ENCODE measurements at regions not wholly inside any gene's neighbourhood (a gene's known extent, or its start where the extent isn't known, plus 50 kb on each side); places are given as distances from the start of the nearest gene placed in this dataset.
A peak's percentile ranks its signal among the peaks of the same experiment; 100 is the strongest.

GRCh38 chr3:186414735-186415419 lies 52.8 kb upstream of the DGKG start (continued):
- TF ChIP-seq POLR2AphosphoS5 (IDR thresholded peaks at IDR 0.05; ENCODE audit: low read length), result no peak
- no peak for TF ChIP-seq FOS (IDR thresholded peaks at IDR 0.05; ENCODE audit: borderline replicate concordance, extremely low read depth, insufficient read length)
- TF ChIP-seq MYC (IDR thresholded peaks at IDR 0.05; ENCODE audit: insufficient read depth, insufficient read length, insufficient replicate concordance, low read length, severe bottlenecking), result no peak
- TF ChIP-seq, protein P1, sequence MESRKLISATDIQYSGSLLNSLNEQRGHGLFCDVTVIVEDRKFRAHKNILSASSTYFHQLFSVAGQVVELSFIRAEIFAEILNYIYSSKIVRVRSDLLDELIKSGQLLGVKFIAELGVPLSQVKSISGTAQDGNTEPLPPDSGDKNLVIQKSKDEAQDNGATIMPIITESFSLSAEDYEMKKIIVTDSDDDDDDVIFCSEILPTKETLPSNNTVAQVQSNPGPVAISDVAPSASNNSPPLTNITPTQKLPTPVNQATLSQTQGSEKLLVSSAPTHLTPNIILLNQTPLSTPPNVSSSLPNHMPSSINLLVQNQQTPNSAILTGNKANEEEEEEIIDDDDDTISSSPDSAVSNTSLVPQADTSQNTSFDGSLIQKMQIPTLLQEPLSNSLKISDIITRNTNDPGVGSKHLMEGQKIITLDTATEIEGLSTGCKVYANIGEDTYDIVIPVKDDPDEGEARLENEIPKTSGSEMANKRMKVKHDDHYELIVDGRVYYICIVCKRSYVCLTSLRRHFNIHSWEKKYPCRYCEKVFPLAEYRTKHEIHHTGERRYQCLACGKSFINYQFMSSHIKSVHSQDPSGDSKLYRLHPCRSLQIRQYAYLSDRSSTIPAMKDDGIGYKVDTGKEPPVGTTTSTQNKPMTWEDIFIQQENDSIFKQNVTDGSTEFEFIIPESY (IDR thresholded peaks at IDR 0.05), result no peak

GRCh38 chr3:186413615-186414415 lies 51.8 kb upstream of the DGKG start:
- ChIA-PET SMC1A (ENCODE audit: uncharacterized antibody, unreplicated experiment) (interaction anchor here (1.0 kb wide), 1 partner anchor 18 kb away, joined by 4 read pairs; no protein-coding TSS in a partner anchor), RAD21 (ENCODE audit: unreplicated experiment) (interaction anchor here (0.7 to 1.2 kb wide), 2 partner anchors 12 to 123 kb away, joined by 3 to 4 read pairs; no protein-coding TSS in a partner anchor), POLR2A (no interaction called here), CTCF (interaction anchor here (0.8 to 1.8 kb wide), 4 partner anchors 9 to 154 kb away, joined by 3 to 6 read pairs (median 4); no protein-coding TSS in a partner anchor)
- H3K9ac ChIP-seq (ENCODE audit: control insufficient read depth, insufficient read depth, low read length), result no peak overlapping the region
- no peaks in the 10 kb centered on the region for H3K9me3 ChIP-seq (replicated peaks; ENCODE audit: control insufficient read depth, insufficient read depth, low read length)
- H3K27me3 ChIP-seq (replicated peaks in 1 of 2; ENCODE audit: control insufficient read depth in 2 of 2, insufficient read depth in 2 of 2, low read length in 1 of 2), result no peaks in the 10 kb centered on the region; a peak in 1 of 4 replicates
- H4K20me1 ChIP-seq (ENCODE audit: control insufficient read depth, insufficient read depth), result no peaks in the 10 kb centered on the region
- no peaks in the 10 kb centered on the region for H3K79me2 ChIP-seq (ENCODE audit: control insufficient read depth, insufficient read depth, low read length)
- peak overlapping the region; percentile 89 for H2AFZ ChIP-seq (ENCODE audit: control insufficient read depth, low read depth, low read length)
- ATAC-seq (peak; percentile 89), FAIRE-seq (peak; percentile 84), DNase-seq (ENCODE audit: low read depth, low spot score) (peak; percentile 17)
- TF ChIP-seq MEF2B (IDR thresholded peaks at IDR 0.05; ENCODE audit: partially characterized antibody, poor library complexity, severe bottlenecking), result no peak
- TF ChIP-seq SRF (IDR thresholded peaks at IDR 0.05; ENCODE audit: low read depth in 2 of 2, low read length in 2 of 2), result peak; percentile 40 to 71; a peak in 2 of 4 replicates
- TF ChIP-seq PAX5 (IDR thresholded peaks at IDR 0.05; ENCODE audit: borderline replicate concordance, low read depth, low read length), result peak; percentile 46; the same call in 1 of the 2 replicates
- no peak for TF ChIP-seq PBX3 (IDR thresholded peaks at IDR 0.05; ENCODE audit: insufficient replicate concordance, low read depth, low read length)
- peak overlapping the region; percentile 35; the same call in 1 of the 2 replicates for H3K4me3 ChIP-seq
- in situ Hi-C loops (cut with MboI), result no loop called here
- H3K27ac ChIP-seq (ENCODE audit: control insufficient read depth, insufficient read depth), result no peak overlapping the region
- 16% methylated on average over 22 of the region's 22 CpGs for WGBS (ENCODE audit: insufficient coverage, insufficient replicate concordance, low lambda C conversion rate, missing lambda C conversion rate)
- intact Hi-C loops (cut with micrococcal nuclease; ENCODE audit: unreplicated experiment), result no loop called here
- H3K36me3 ChIP-seq (ENCODE audit: control insufficient read depth in 2 of 2, insufficient read depth in 2 of 2, low read length in 1 of 2), result no peaks in the 10 kb centered on the region
- peak overlapping the region; percentile 91 for H3K4me2 ChIP-seq (ENCODE audit: control insufficient read depth, insufficient read depth)
- BruUV-seq (replicated peaks), result no TSS peak
- peaks cover 5% of the 10 kb centered on the region; the same call in 1 of the 2 replicates for H3K4me1 ChIP-seq (ENCODE audit: control insufficient read depth, insufficient read depth, low read length)
